Hindlimb muscle (tissue), 1 donor: ENCODE measurements at regions not wholly inside any gene's neighbourhood (a gene's known extent, or its start where the extent isn't known, plus 50 kb on each side); places are given as distances from the start of the nearest gene placed in this dataset.

ENCODE experiments used
- DNase-seq: peaks from one replicate; pipeline ENCODE4 v3.0.0-alpha.2; 2013

GRCh38 chr10:124226271-124227054 is 133.1 kb upstream of the CHST15 start:
- no peak for DNase-seq

- no peak for DNase-seq
These were observed 132.3 kb upstream of the CHST15 start for GRCh38 chr10:124225467-124226270.

DNA sequence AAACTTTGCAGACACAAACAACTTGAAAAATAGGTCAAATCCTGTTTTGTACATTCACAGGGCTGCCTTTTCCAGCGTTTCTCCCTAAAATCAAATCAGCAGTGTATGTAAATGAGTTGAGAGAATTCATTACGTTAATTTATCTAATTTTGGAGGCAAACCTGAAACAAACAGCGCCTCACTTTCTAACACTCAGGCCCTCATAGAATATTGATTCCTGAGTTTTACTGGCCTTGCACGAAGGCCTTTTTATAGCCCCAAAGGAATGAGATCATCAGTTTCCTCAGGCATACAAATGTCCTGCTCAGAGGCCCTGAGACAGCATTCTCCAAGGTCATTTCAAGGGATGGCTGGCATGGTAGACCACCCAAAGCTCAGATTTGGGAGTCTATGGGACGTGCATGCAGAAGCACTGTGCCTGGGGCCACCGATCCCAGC is 131.7 kb upstream of the CHST15 start:
- no peak for DNase-seq

DNA sequence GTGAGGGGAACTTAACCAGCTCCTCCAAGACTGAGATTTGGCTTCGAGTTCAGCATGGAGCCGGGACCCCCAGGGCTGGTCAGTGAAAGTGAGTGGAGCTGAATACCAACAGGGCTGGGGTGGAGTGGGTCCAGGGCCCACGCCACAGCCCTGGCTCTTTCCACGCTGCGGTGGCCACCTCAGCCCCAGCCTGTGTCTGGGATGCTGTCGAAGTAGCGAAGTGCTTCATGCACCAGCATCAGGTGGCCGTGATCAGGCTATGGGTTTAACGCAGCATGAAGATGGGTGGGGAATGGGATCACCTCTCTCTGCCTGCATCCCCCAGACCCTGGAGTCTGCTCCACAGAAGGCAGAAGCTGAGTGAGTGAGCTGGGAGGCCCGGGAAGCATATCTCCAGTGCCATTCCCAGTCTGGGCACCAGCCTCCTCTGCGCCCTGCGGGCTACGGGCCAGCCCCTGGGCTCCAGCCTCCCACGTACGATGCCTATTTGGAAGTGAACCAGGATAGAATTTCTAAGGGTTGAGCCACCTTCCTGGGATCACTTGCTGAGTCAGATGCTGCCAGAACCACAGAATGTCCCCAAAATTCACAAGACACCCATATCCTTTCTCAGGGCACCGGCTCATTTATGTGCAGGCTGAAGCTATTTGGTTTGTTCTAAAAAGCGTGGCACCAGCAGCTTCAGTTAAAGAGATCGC is 131.1 kb upstream of the CHST15 start:
- DNase-seq = no peak

DNA sequence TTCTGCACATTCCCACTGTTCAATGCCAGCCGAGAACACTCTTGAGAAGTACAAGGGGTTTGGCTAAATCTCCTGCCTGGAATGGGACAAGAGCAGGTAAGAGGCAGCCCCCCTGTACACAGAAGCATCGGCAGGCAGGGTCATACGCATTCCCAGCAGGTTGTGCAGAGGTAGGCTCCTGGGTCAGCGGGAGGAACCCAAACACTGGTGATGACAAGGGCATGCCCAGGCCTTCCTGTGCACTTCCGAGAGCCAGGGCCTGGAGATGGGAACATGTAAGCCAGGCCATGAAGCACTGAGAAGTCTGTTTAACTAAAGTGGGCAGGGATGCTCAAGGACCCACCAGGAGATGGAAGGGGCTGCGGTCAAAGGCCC is 130.3 kb upstream of the CHST15 start:
- DNase-seq = no peak

- no peak for DNase-seq
These were observed 129.8 kb upstream of the CHST15 start for GRCh38 chr10:124222988-124223710.

DNA sequence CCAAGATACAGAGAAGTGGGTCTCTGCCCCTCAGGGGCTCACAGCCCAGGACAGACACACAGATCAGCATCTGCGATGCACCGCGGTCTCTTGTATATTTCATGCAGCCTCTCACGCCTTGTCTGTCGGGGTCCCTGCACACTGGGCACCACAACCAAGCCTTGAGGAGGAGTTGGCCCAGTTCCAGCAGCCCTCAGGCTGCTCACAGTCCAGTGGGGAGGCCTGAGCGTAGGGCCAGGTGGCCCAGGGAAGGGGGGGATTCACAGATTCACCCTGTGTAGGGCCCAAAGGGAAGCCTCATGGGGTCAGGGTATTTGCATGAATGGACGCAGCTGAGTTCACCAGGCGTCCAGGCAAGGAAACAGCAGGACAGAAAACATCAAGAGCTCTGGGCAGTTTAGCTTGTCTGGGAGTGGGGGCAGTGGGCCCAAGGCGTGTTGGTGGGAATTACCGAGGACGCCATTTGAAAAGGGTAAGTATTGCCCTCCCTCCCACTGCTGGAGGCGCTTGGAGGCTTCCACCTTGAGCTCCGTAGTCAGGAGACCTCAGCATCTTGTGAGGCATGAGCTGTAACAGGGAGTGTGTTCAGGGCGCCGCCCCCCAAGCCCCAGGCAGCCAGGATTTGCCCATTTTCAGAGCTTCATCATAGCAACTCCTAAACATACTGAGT is 129.1 kb upstream of the CHST15 start:
- no peak for DNase-seq

DNA sequence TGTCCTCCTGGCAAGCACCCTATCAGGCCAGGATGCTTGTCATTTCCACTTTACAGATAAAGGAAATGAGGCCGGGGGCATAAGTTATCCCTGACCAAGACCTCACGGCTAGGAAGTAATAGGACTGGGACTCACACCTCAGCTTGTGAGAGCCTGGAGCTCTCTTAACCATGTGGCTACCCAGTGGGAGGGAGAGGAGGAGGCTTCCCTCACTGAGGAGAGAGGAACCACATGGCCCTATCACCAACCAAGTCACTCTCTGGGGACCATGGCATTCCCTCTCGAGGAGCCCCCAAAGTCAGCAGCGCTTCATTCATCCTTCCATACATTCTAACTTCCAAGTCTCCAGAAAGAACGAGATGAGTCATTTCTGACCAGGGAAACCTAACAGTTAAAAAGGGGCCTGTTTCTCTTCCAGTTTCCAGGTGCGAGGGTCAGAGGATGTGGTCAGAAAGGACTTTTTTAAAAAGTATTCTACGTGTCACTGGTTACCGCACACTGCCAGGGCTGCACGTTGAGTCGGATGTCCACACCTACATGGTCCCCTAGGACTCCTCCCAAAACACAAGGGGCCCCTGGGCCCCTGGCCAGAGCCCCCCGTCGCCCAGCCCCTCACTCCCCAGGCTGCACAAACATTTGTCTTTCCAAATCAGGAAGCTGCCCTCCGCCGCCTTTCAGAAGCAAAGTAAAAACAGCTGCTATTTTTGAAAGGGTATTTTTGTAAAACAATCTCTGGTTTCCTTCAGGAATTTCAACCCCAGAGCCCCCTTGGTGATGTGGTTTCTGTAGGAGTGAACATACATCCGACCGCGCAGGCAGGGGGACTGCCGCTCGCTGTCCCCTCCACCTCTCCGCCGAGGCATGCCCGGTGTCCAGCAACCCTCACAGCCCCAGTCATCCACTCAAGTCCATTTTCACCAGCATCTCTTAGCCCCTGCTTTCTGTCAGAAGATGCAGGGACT is 128.2 kb upstream of the CHST15 start:
- DNase-seq = no peak

GRCh38 chr10:124220971-124221355 is 127.6 kb upstream of the CHST15 start:
- no peak for DNase-seq

- no peak for DNase-seq
These were observed 127.1 kb upstream of the CHST15 start for GRCh38 chr10:124220547-124220946.

GRCh38 chr10:124219655-124220054 is 126.3 kb upstream of the CHST15 start:
- no peak for DNase-seq

DNA sequence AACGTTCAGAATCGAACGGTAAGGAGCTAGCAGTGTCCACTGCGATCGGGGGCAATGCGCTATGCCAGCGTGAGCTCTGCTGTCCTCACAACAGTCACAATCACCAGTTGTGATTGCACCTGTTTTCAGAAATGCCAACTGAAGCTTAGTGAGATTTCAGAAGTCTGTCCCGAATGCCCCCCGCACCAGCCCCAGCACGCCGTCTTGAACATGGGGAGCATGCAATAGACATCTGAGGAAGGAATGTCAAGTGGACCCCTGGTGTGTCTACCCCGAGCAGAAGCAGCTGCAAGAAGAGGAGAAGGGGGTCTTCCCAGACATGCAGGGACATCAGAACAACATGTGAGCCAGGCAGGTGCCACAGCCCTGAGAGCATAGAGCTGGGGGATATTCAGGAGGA is 125.7 kb upstream of the CHST15 start:
- DNase-seq = no peak

DNA sequence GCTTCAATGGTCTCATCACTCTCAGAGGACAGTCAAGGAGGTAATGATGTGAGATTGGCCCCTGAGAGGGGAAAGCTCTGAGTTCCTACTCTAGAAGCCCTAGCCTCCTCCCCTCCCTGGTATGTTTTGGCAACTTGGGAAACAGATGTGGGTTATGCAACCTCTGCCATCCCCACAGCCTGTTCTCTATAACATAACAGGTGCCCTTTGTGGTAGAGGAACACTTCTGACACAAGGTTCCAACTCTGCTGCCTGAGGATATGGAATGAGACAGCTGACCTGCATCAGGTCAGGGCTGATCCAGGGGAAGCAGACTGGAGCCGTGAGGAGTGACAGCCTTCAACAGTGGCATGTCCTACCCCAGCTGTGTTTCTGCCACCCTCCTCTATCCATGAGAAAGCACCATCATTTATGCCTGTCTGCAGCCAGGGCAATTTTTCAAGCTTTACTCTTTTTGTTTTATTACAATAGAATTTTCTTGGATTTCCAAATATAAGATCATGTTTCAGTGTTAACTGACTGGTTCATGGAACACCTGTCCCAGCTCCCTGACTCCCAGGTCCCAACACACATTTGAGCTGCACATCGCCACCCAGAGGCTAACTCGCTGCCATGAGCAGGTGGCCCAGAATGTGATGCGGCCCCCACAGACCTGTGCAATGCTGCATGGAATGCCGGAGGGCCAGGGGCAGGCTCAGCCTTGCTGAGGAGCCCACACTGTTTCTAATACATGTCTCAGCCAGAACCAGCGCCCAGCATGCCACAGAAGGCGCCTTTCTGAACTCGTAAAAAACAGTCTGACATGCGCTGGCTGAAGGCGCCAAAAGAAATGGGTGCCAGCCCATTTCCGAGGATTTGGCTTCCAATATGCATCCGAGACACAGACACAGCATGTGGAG is 124.8 kb upstream of the CHST15 start:
- DNase-seq = no peak

DNA sequence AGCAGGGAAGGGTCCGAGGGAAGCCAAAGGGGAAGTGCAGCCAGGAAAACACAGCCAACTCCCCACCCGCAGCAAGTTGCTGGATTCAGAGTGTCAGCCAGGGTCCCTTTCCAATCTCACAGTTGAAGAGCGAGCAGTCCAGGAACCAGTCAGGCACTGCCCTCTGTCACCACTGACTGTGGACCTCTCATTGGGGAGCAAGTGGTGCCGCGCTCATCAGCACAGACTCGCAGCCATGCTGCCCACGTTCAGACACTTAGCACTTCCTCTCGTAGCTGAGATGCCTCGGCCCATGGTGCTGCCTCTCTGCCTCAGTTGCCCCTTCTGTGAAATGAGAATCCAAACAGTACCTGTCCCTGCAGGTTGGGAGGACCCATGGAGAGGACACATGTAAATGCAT is 123.6 kb upstream of the CHST15 start:
- DNase-seq = no peak

DNA sequence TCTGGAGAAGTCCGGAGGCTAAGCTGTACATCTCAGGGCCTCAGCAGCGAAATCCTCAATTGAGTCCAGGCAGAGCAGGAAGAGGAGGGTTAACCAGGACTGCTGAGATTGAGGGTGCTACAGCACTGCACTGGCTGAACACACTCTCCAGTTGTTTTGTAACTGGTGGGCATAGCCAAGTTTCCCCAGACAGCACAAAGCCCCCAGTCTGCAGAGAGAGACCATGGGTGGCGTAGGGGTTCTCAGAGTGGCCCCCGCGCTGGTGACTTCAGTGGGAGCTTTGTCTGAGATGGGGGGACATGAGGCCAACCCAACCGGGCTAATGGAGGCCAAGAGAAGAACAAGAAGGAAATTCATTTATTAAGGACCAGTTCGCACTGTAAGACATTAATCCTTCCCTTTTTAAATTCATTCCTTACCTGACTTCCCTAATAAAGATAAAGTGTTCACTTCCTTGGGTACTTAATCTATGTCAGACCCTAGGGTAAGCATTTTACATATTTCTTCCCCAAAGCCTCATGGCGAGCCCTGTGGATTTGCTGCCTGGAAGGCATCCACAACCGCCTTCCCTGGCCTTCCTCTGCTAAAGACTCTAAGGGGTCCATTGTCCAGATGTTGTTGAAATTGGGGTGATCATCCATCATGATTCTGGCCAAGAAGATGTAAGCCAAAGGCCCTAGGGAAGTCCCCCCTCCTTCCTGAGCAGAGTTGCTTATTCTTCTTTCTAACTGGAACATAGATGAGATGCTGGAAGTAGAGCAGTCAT is 121.4 kb upstream of the CHST15 start:
- DNase-seq = no peak

DNA sequence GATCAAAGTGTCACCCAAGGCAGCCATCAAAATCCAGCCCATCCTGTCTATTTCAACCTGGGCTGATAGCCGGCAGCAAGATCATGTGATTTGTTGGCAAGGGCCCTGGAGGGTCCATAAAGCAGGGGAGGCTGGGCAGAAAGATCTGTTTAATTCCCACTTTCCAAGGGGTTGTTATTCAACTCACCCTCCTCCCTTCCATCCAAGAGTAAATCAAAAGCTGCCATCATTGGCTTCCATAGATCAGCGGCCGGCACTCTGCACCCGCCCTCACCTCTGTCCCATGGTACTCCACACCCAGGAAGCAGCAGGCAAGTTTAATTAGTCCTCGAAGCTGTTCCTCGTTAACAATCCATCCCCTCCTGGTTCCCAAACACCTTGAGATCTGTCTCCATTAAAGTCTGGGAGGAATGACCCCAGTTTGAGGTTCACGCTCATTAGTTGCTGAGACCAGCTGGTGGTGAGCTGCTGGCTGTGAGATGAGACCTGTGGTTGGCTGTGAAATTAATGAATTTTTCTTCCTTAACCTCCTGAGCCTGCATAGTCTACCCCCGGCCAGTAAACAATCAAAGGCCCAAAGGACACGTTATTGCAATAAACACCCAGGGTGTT is 120.6 kb upstream of the CHST15 start:
- DNase-seq = no peak

- DNase-seq = no peak
These were observed 120.1 kb upstream of the CHST15 start for GRCh38 chr10:124213471-124213870.

- DNase-seq = no peak
These were observed 119.3 kb upstream of the CHST15 start for GRCh38 chr10:124212702-124213101.

GRCh38 chr10:124211921-124212320 is 118.5 kb upstream of the CHST15 start:
- no peak for DNase-seq
